MM.1S (cell line): ENCODE measurements at regions not wholly inside any gene's neighbourhood (a gene's known extent, or its start where the extent isn't known, plus 50 kb on each side); places are given as distances from the start of the nearest gene placed in this dataset.

Source experiments
- CTCF ChIP-seq: fragments of 300-600 bp; sonication (generic); IDR thresholded peaks from 2 replicates; pipeline ENCODE4 v1.5.1; 2016; ENCODE audit warnings: antibody characterized with exemption, low read length, mixed read lengths
- EZH2phosphoT487 ChIP-seq: fragments of 300-600 bp; sonication (generic); IDR thresholded peaks from 2 replicates; pipeline ENCODE4 v1.6.1; 2018; ENCODE audit warnings: antibody characterized with exemption, low read length

DNA sequence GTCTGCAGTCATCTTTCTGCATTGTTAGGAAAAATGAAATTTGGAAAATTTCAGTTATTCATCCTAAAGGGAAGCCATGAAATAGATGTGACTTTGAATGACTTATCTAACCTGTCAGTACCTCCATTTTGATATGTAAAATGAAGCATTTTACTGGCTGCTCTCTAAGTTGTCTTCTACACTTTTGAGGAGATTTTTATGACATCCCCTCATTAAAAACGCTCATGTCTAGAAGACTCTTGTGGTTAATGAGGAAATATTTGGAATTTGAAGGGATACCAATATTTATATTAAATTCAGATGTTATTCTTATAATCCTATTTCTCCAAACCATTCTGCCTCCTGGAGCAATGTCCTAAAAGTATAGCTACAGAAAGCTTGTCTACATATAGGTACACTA lies 73.8 kb upstream of the THUMPD2 start:
- no peak for TF ChIP-seq EZH2phosphoT487
- TF ChIP-seq CTCF: no peak
